ENCODE measurements at regions not wholly inside any gene's neighbourhood (a gene's known extent, or its start where the extent isn't known, plus 50 kb on each side); places are given as distances from the start of the nearest gene placed in this dataset.

DNA sequence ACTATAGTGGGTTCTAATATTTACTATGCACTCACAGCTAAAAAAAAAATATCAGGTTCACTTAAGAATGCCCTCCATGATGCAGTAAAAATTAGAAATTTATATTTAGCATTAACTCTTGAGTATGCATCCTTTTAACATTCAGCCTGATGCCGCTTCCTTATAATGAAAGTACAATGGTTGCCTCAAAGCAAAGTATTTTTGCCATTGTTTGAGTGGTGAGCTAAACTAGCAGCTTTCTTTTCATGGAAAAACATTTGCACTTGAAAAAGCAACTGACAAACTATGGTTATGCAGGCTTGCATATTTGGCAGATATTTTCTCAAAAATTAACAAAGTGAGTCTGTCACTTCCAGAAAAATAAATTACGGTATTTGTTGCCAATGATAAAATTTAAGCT is 188.6 kb downstream of the SLC6A15 start:
- no peak overlapping the region for H3K9ac ChIP-seq (ENCODE audit: low read depth in 1 of 3, low read length in 3 of 3)
- H3K27ac ChIP-seq (ENCODE audit: low read depth, low read length) = no peak overlapping the region
- H3K9me3 ChIP-seq (ENCODE audit: control insufficient read depth in 3 of 3, low read length in 3 of 3) = no peaks in the 10 kb centered on the region
- H3K36me3 ChIP-seq (ENCODE audit: control insufficient read depth in 3 of 3, insufficient read depth in 3 of 3, low read length in 3 of 3) = no peaks in the 10 kb centered on the region
- no peaks in the 10 kb centered on the region for H3K27me3 ChIP-seq (ENCODE audit: control insufficient read depth in 3 of 3, insufficient read depth in 3 of 3, low read length in 3 of 3)
- no peaks in the 10 kb centered on the region for H3K4me1 ChIP-seq (ENCODE audit: control insufficient read depth in 3 of 3, insufficient read depth in 3 of 3, low read length in 3 of 3)
- no peak overlapping the region for H3K4me3 ChIP-seq (ENCODE audit: low read length in 3 of 3)

- H3K36me3 ChIP-seq (ENCODE audit: control insufficient read depth in 3 of 3, insufficient read depth in 3 of 3, low read length in 3 of 3) = no peaks in the 10 kb centered on the region
- H3K9ac ChIP-seq (ENCODE audit: low read depth in 1 of 3, low read length in 3 of 3) = no peak overlapping the region
- H3K4me1 ChIP-seq (ENCODE audit: control insufficient read depth in 3 of 3, insufficient read depth in 3 of 3, low read length in 3 of 3) = no peaks in the 10 kb centered on the region
- H3K9me3 ChIP-seq (ENCODE audit: control insufficient read depth in 3 of 3, low read length in 3 of 3) = no peaks in the 10 kb centered on the region
- no peaks in the 10 kb centered on the region for H3K27me3 ChIP-seq (ENCODE audit: control insufficient read depth in 3 of 3, insufficient read depth in 3 of 3, low read length in 3 of 3)
- no peak overlapping the region for H3K4me3 ChIP-seq (ENCODE audit: low read length in 3 of 3)
- no peak overlapping the region for H3K27ac ChIP-seq (ENCODE audit: low read depth, low read length)
Observed at GRCh38 chr12:84719997-84720396, 192.6 kb downstream of the SLC6A15 start.

DNA sequence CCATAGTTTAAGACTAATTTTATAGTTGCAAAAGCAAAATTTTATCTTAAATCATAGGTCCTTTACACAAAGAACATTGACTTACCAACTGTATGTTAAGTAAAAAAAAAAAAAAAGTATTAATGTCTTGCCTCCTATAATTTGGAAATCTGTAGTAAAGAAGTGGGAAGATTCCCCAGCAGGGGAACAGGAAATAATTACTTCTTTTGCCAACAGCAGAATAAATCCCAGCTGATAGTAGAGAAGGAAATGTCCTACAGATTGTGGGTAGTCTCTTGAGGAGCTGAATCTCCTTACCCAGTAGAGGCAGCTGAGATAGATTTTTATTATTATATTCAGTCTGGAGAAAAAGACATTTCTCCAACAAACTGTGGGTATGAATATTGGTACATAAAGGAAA is 193.7 kb downstream of the SLC6A15 start:
- Histone ChIP-seq H3K27me3 (ENCODE audit: control insufficient read depth in 3 of 3, insufficient read depth in 3 of 3, low read length in 3 of 3) (no peaks in the 10 kb centered on the region), H3K27ac (ENCODE audit: low read depth, low read length) (no peak overlapping the region), H3K9me3 (ENCODE audit: control insufficient read depth in 3 of 3, low read length in 3 of 3) (no peaks in the 10 kb centered on the region), H3K9ac (ENCODE audit: low read depth in 1 of 3, low read length in 3 of 3) (no peak overlapping the region), H3K4me1 (ENCODE audit: control insufficient read depth in 3 of 3, insufficient read depth in 3 of 3, low read length in 3 of 3) (no peaks in the 10 kb centered on the region), H3K36me3 (ENCODE audit: control insufficient read depth in 3 of 3, insufficient read depth in 3 of 3, low read length in 3 of 3) (no peaks in the 10 kb centered on the region), H3K4me3 (ENCODE audit: low read length in 3 of 3) (no peak overlapping the region)

GRCh38 chr12:84712747-84713146 is 199.9 kb downstream of the SLC6A15 start:
- H3K9ac ChIP-seq (ENCODE audit: low read depth in 1 of 3, low read length in 3 of 3) = no peak overlapping the region
- peaks cover 0 to 2% (median 0%) of the 10 kb centered on the region in 3 donors for H3K9me3 ChIP-seq (ENCODE audit: control insufficient read depth in 3 of 3, low read length in 3 of 3)
- no peaks in the 10 kb centered on the region for H3K36me3 ChIP-seq (ENCODE audit: control insufficient read depth in 3 of 3, insufficient read depth in 3 of 3, low read length in 3 of 3)
- no peak overlapping the region for H3K27ac ChIP-seq (ENCODE audit: low read depth, low read length)
- H3K4me1 ChIP-seq (ENCODE audit: control insufficient read depth in 3 of 3, insufficient read depth in 3 of 3, low read length in 3 of 3) = no peaks in the 10 kb centered on the region
- no peaks in the 10 kb centered on the region for H3K27me3 ChIP-seq (ENCODE audit: control insufficient read depth in 3 of 3, insufficient read depth in 3 of 3, low read length in 3 of 3)
- H3K4me3 ChIP-seq (ENCODE audit: low read length in 3 of 3) = no peak overlapping the region

DNA sequence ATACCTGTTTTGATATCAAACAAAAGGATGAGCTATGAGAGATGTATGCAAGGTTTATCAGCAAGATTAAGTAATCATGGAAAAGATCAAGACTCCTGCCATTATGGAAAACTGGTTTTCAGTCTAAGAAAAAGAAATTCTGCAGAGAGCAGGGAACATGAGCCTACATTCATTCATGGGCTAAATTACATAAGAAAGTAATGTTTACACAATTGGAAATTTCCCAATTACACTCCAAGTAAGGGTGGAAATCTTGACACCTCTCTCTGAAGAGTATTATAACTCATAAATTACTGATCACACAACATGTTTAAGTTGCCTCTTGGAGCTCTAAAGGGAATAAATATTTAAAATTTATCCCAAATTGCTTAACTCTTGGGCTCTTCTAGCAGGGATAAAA is 206.2 kb downstream of the SLC6A15 start:
- no peak overlapping the region for H3K4me3 ChIP-seq (ENCODE audit: low read length in 3 of 3)
- no peaks in the 10 kb centered on the region for H3K4me1 ChIP-seq (ENCODE audit: control insufficient read depth in 3 of 3, insufficient read depth in 3 of 3, low read length in 3 of 3)
- no peak overlapping the region for H3K27ac ChIP-seq (ENCODE audit: low read depth, low read length)
- peaks cover 0 to 2% (median 0%) of the 10 kb centered on the region in 3 donors for H3K9me3 ChIP-seq (ENCODE audit: control insufficient read depth in 3 of 3, low read length in 3 of 3)
- H3K9ac ChIP-seq (ENCODE audit: low read depth in 1 of 3, low read length in 3 of 3) = no peak overlapping the region
- H3K36me3 ChIP-seq (ENCODE audit: control insufficient read depth in 3 of 3, insufficient read depth in 3 of 3, low read length in 3 of 3) = no peaks in the 10 kb centered on the region
- H3K27me3 ChIP-seq (ENCODE audit: control insufficient read depth in 3 of 3, insufficient read depth in 3 of 3, low read length in 3 of 3) = no peaks in the 10 kb centered on the region

DNA sequence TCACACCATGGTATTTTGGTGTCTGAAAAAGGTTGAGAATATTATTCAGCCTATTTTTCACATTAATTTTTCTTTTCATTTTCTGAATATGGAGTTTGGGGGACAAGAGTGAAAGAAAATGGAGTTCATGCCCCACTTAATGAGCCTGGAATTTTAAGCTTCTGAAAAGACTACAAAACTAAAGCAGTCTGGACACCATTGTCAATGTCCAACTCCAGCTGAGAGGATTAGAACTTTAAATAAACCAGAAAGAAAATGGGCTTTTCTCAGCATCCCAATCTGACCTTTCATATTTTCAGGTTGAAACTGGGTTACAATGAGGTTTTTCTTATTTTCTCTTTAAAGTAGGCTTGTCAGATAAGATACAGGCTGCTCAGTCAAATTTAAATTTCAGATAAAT is 207.7 kb downstream of the SLC6A15 start:
- H3K4me3 ChIP-seq (ENCODE audit: low read length in 3 of 3) = no peak overlapping the region
- no peaks in the 10 kb centered on the region for H3K9me3 ChIP-seq (ENCODE audit: control insufficient read depth in 3 of 3, low read length in 3 of 3)
- H3K27ac ChIP-seq (ENCODE audit: low read depth, low read length) = no peak overlapping the region
- no peak overlapping the region for H3K9ac ChIP-seq (ENCODE audit: low read depth in 1 of 3, low read length in 3 of 3)
- no peaks in the 10 kb centered on the region for H3K4me1 ChIP-seq (ENCODE audit: control insufficient read depth in 3 of 3, insufficient read depth in 3 of 3, low read length in 3 of 3)
- no peaks in the 10 kb centered on the region for H3K36me3 ChIP-seq (ENCODE audit: control insufficient read depth in 3 of 3, insufficient read depth in 3 of 3, low read length in 3 of 3)
- H3K27me3 ChIP-seq (ENCODE audit: control insufficient read depth in 3 of 3, insufficient read depth in 3 of 3, low read length in 3 of 3) = no peaks in the 10 kb centered on the region

- Histone ChIP-seq H3K4me1 (ENCODE audit: control insufficient read depth in 3 of 3, insufficient read depth in 3 of 3, low read length in 3 of 3) (no peaks in the 10 kb centered on the region), H3K27ac (ENCODE audit: low read depth, low read length) (no peak overlapping the region)
Observed at GRCh38 chr12:84702001-84702400, 210.6 kb downstream of the SLC6A15 start.

DNA sequence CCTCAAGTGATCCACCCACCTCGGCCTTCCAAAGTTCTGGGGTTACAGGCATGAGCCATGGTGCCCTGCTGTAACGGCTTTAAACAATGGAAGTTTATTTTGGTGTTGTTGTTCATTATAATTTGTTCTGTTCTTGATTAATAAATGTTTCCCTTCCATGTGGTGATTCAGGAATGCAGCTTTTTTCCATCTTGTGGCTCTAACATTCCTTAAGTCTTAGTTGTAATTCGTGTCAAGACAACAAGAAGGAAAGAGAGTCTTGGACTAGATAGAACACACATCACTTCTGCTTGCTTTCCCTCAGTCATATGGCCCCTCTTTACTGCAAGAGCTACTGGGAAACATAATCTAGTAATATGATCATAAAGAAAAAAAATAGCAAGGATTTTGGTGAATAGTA is 211.6 kb downstream of the SLC6A15 start:
- H3K27ac ChIP-seq (ENCODE audit: low read depth, low read length) = no peak overlapping the region
- no peaks in the 10 kb centered on the region for H3K27me3 ChIP-seq (ENCODE audit: control insufficient read depth in 3 of 3, insufficient read depth in 3 of 3, low read length in 3 of 3)
- H3K36me3 ChIP-seq (ENCODE audit: control insufficient read depth in 3 of 3, insufficient read depth in 3 of 3, low read length in 3 of 3) = no peaks in the 10 kb centered on the region
- no peak overlapping the region for H3K9ac ChIP-seq (ENCODE audit: low read depth in 1 of 3, low read length in 3 of 3)
- H3K4me1 ChIP-seq (ENCODE audit: control insufficient read depth in 3 of 3, insufficient read depth in 3 of 3, low read length in 3 of 3) = no peaks in the 10 kb centered on the region
- H3K9me3 ChIP-seq (ENCODE audit: control insufficient read depth in 3 of 3, low read length in 3 of 3) = no peaks in the 10 kb centered on the region
- H3K4me3 ChIP-seq (ENCODE audit: low read length in 3 of 3) = no peak overlapping the region

More at GRCh38 chr12:84702001-84702400, 210.6 kb downstream of the SLC6A15 start:
- Histone ChIP-seq H3K9ac (ENCODE audit: low read depth in 1 of 3, low read length in 3 of 3) (no peak overlapping the region), H3K4me3 (ENCODE audit: low read length in 3 of 3) (no peak overlapping the region), H3K36me3 (ENCODE audit: control insufficient read depth in 3 of 3, insufficient read depth in 3 of 3, low read length in 3 of 3) (no peaks in the 10 kb centered on the region), H3K27me3 (ENCODE audit: control insufficient read depth in 3 of 3, insufficient read depth in 3 of 3, low read length in 3 of 3) (no peaks in the 10 kb centered on the region), H3K9me3 (ENCODE audit: control insufficient read depth in 3 of 3, low read length in 3 of 3) (no peaks in the 10 kb centered on the region)

GRCh38 chr12:84698576-84699333 is 213.8 kb downstream of the SLC6A15 start:
- Histone ChIP-seq H3K9me3 (ENCODE audit: control insufficient read depth in 3 of 3, low read length in 3 of 3) (no peaks in the 10 kb centered on the region), H3K36me3 (ENCODE audit: control insufficient read depth in 3 of 3, insufficient read depth in 3 of 3, low read length in 3 of 3) (no peaks in the 10 kb centered on the region), H3K9ac (ENCODE audit: low read depth in 1 of 3, low read length in 3 of 3) (no peak overlapping the region), H3K27me3 (ENCODE audit: control insufficient read depth in 3 of 3, insufficient read depth in 3 of 3, low read length in 3 of 3) (no peaks in the 10 kb centered on the region), H3K27ac (ENCODE audit: low read depth, low read length) (no peak overlapping the region), H3K4me1 (ENCODE audit: control insufficient read depth in 3 of 3, insufficient read depth in 3 of 3, low read length in 3 of 3) (no peaks in the 10 kb centered on the region), H3K4me3 (ENCODE audit: low read length in 3 of 3) (no peak overlapping the region)

- Histone ChIP-seq H3K9me3 (ENCODE audit: control insufficient read depth in 3 of 3, low read length in 3 of 3) (no peaks in the 10 kb centered on the region), H3K27me3 (ENCODE audit: control insufficient read depth in 3 of 3, insufficient read depth in 3 of 3, low read length in 3 of 3) (no peaks in the 10 kb centered on the region), H3K4me1 (ENCODE audit: control insufficient read depth in 3 of 3, insufficient read depth in 3 of 3, low read length in 3 of 3) (no peaks in the 10 kb centered on the region), H3K9ac (ENCODE audit: low read depth in 1 of 3, low read length in 3 of 3) (no peak overlapping the region), H3K36me3 (ENCODE audit: control insufficient read depth in 3 of 3, insufficient read depth in 3 of 3, low read length in 3 of 3) (no peaks in the 10 kb centered on the region), H3K4me3 (ENCODE audit: low read length in 3 of 3) (no peak overlapping the region), H3K27ac (ENCODE audit: low read depth, low read length) (no peak overlapping the region)
Observed at GRCh38 chr12:84696908-84697540, 215.6 kb downstream of the SLC6A15 start.
